ENCODE measurements at regions not wholly inside any gene's neighbourhood (a gene's known extent, or its start where the extent isn't known, plus 50 kb on each side); places are given as distances from the start of the nearest gene placed in this dataset.

DNA sequence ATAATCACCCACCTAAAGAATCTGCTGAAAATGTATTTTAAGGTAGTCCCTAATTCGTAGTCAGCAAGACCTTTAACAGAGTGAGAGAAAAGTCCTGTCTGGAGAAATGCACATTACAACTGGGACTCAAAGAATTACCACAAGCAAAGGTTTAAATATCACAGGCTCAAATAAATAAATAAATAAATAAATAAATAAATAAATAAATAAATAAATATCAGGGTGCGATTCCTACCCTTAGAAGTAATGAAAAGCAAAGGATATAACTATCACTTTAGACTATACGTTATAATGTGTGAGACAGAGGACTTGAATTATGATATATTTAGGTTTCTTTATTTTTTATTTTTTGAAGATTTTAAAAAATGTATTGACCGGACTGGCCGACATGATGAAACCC lies 522.5 kb upstream of the ATXN7L3B start:
- TF ChIP-seq POLR2A (IDR thresholded peaks at IDR 0.05; ENCODE audit: low read length) (no peak), GATA1 (IDR thresholded peaks at IDR 0.05; ENCODE audit: low read depth, low read length) (no peak)

All from erythroblast (primary cell).